Endometrial microvascular endothelial cells (primary cell): ENCODE measurements at regions not wholly inside any gene's neighbourhood (a gene's known extent, or its start where the extent isn't known, plus 50 kb on each side); places are given as distances from the start of the nearest gene placed in this dataset.
"Not testable (repeated sequence)": the region's sequence is repeated elsewhere in the genome, so short reads cannot be mapped to it uniquely, and the experiment has no call there.

Experiments used
- in situ Hi-C: cut with HindIII; loops from 2 replicates; pipeline ENCODE4 v1.10.0; 2017; ENCODE audit warnings: low sequenced_read_pairs, low pct_unique_long_range_greater_than_20kb; ENCODE audit errors: inconsistent ontology term

DNA sequence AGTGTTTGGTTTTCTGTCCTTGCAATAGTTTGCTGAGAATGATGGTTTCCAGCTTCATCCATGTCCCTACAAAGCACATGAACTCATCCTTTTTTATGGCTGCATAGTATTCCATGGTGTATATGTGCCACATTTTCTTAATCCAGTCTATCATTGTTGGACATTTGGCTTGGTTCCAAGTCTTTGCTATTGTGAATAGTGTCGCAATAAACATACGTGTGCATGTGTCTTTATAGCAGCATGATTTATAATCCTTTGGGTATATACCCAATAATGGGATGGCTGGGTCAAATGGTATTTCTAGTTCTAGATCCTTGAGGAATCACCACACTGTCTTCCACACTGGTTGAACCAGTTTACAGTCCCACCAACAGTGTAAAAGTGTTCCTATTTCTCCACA lies 269.8 kb upstream of the DCN start:
- in situ Hi-C loops: not testable (repeated sequence)

DNA sequence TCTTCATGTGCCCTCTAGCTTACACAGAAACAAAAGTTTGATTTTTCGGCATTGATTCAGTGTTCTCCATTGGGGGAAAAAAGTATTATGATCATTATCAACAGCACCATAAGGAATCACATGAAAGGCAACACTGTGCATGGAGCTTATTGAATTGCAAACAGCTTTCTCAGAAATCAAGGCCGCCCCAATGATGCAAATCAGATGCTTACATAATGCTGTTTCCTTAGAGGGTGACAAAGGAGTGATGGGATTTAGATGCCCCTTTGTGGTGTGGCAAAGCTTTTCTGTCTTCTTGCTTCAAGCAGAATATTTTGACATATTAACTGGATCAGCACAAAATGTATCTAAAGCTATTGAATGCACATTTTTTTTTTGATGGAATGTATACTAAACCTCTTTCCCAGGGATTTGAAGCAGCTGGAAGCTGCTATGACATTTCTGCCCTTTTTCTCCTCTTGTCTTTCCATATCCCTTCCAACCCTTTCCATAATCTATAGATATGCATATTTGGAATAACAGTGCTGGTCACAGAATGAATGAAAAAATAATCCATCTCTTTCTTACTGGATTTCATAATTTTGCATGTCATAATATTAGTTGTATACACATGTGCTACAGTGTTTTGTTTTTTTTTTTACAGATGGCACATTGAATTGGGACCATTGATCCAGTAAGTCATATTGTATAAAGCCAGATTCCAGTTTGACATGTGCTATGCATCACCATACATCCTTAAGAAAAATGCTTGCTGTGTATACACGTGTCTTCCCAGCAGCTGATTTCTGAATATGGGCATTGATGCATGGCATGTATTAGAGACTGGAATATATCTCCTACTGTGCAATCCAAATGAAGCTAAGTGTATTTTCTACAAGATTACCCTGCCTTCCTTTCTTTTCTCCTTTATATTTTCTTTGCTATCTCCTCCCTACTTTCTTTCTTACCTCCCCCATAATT lies 259.7 kb upstream of the DCN start:
- in situ Hi-C loops: no loop called here

DNA sequence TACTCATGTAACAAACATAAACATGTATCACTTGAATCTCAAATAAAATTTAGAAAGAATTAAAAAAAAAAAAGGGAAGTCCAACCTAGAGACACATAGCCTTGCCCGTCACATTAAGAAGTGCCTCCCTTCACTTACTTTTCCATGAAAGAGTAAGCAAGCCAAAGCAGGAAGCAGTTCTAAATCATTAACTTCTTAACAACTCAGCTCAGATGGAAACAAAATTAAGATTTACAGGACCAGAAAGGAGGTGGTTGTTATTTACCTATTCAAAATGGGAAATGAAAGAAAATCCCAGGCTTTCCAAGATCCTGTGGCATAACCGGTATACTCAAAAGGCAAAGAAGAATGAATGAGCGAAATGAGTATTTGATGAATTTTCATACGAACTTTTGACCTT lies 258.6 kb upstream of the DCN start:
- in situ Hi-C loops: no loop called here

DNA sequence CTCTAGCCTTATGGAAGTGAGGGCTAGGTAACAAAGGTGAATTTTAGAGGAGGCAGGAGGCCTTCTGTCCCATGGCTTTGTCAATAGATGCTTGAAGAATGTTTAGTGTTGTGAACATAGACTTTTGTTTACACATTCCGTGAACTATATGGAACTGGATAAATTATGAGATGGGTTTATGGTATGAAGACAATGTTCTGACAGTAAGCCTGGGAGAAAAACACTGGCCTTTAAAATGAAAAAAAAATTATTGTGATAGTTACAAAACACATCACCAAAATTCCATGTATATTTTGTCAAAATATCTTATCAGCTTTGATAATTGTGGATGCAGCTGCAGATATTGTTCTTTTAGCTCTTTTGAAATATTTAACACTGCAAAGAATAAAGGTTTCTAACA lies 251.5 kb upstream of the DCN start:
- in situ Hi-C loops: no loop called here

DNA sequence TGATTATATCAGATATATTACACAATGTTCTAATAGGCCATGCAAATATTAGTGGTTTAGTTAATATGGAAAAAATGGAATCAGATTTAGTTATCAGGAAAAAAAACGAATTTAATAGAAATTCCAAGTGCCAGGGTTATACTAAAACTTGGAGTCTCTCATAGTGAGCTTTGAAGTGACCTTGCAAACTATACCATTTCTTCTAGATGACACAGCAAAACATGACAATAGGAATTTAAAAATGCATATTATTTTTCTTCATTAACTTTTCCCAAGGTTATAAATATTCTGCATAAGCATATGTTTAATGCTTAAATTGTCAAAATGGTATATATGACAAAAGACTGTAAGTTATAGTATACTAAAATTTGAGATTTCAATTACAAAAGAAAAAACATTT lies 250.1 kb upstream of the DCN start:
- in situ Hi-C loops: no loop called here

DNA sequence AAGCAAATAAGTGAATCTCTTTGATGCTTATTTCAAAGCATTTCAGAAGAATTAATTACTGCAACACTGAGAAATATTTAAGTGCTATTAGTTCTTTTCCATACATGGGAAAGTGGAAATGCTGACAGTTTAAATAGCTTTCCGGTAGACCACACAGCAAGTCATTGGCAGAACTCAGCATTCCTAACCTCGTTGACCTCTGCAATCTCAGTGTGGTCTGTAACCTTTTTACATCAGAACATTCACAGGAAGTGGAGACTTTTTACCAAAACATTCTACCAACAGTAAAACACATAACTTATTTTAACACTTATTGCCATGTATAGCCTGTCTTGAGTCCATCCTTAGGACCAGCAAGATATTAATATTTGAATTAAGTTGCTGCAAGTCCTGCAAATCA lies 249.5 kb upstream of the DCN start:
- in situ Hi-C loops: no loop called here

DNA sequence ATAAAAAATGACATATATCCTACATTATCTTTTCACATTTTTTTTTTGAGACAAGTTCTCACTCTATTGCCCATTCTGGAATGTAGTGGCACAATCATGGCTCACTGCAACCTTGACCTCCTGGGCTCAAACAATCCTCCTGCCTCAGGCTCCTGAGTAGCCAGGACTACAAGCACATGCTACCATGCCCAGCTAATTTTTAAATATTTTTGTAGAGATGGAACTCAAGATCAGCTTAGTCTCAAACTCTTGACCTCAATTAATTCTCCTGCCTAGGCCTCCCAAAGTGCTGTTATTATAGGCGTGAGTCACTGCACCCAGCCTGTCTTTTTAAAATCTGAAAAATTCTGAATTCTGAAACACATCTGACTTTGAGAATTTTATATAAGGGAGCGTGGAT lies 241.9 kb upstream of the DCN start:
- in situ Hi-C loops: no loop called here

DNA sequence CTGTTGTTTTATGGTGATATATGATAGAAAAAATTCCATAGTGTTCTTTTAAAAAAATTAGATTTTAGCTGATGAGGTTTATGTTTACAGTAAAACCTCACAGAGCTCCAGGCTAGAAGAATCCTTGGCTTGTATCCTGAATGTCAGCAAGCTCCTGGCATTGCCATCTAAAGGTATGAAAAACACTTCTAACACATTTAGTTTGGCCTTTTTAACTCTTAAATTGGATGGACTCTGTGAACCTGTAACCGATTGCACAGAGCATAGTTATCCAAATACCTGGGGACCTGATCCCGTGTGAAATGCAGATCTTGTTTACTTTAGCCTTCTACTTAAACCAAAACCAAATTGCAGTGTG lies 241.1 kb upstream of the DCN start:
- in situ Hi-C loops: no loop called here

DNA sequence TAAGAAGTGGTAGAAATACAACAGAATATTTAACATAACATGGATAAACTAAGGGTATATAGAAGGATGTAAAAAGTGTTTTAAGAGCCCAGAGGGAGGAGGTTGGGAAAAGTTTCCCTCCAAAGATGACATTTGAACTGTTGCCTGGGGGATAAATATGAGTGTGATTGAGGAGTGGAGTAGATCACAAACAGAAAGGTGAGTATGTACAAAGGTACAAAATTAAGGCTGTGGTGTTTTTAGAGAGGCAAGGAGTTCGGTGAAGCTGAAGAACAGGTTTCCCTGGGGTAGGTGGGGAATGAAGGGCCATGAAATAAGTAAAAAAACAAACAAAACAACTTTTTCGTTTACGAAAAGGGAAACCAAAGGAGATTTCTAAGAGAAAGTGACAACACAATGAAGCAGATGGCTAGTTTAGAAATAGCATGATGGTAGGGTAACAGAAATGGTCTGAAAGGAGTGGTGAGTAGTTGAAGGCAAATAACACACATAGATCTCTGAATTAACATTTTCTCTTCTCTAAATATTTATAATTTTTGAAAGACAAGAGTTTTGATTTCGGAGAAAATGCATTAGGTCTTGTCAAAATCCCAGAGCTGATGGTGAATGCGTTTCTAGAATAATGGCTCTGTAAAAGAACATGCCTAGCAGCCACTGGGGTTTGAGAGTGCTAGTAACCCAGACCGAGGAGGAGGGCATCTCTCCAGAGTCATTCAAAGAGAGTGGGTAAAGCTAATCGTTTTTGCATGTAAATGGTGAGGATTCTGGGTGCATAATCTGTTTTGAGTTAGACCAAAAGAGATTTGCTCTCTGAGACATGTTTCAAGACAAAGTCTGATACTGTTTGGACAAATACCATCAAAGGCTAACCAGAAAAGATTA lies 240.4 kb upstream of the DCN start:
- in situ Hi-C loops: no loop called here

DNA sequence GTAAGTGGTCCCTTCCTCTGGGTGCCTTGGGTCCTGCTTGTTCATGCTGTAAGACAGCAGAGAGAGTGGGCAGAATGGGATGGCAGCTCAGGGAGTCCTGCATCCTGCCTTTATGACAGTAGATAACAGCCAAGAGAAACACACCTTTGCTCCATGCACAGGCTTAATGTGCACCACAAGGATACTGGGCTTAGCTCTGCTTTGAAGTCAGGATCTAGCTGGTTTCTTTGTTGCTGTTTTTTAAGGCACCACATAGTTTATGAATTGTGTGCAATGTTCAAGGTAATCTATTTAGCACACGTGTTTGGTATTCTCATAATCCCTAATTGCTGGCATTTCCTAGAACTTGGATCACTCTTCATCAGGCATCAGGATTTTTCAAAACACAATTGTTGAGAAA lies 239.5 kb upstream of the DCN start:
- in situ Hi-C loops: no loop called here

DNA sequence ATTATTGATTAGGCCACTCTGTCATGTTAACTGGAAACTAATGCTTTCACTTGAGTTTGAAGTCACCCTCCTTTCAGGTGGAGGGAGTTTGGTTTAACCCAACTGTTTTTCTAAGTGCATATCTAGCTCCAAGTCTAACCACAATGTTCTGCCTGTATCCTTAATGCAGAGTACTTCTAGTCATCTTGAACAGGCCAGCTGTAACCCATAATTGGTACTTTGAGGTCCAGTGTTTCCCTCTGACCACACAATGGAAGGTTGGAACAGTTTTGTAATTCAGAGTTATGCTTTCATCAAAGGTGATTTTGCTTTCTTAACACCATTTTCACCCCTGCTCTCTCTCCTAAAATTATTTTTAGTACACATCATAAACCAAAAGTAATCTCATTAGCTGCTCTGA lies 237.2 kb upstream of the DCN start:
- in situ Hi-C loops: no loop called here

DNA sequence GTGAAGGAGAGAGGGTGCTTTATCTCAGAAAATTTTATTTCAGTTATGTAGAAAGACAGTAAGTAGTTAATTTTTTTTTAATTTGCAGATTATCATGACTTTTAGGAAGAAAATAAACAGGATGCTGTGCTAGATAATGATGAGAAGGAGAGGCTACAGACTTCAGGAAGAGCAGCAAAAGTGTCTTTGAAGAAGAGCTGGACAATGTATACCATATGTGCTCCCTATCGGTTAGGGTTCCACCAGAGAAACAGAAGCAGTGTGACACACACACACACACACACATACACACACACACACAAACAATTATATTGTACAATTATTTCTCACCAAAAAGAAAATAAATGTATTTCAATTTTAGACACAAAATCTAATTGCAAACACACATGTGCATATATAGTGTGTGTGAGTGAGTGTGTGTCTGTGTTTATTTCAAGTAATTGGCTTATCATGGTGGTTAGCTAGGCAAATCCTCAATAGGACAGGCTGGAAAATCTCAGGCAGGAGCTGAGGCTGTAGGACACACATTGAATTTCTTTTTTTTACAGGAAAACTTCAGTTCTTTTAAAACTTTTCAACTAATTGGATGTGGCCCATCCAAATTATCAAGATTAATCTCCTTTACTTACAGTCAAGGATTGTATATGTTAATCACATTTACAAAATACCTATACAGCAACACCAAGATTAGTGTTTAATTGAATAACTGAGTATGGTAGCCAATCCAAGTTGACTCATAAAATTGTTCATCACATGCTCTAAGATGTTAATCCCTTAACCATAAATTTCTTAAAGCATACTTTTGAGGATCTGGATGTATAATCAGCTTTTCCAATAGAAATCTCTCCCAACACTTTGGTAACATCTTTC lies 235.8 kb upstream of the DCN start:
- in situ Hi-C loops: no loop called here

DNA sequence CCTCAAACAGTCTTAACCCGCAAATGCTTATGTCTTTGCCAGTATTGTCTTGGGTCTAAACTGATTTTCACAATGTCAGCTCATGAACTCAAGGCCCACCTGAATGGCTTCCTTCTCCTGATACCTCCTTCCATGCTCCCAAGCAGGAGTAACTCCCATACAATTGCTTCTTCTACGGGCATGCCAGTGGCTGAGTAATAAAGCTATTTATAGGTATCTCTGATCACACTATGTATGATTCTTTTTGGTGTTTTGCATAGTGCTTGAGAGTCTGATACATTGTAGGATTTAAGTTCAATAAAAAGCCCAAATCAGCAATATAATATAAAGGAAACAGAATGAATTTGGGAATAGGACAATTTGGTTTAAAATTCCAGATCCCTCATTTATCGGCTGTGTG lies 235.0 kb upstream of the DCN start:
- in situ Hi-C loops: no loop called here

DNA sequence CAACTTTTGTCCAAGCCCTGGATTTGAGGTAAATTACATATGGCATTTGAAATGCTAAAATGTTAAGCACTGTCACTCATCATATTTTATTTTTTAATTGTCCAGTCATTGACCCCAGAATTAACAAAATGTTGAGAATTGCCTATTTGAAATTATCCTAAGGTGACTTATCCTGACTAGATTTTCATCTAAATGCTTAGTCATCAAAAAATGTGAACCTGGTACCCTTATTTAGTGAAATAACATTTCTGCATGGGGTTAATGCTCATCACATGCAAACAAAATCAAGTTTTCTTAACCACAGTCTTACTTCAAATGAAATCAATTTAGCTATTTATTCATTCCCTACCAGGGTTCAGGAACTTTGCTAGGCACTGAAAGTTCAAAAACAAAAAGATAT lies 232.0 kb upstream of the DCN start:
- in situ Hi-C loops: no loop called here

DNA sequence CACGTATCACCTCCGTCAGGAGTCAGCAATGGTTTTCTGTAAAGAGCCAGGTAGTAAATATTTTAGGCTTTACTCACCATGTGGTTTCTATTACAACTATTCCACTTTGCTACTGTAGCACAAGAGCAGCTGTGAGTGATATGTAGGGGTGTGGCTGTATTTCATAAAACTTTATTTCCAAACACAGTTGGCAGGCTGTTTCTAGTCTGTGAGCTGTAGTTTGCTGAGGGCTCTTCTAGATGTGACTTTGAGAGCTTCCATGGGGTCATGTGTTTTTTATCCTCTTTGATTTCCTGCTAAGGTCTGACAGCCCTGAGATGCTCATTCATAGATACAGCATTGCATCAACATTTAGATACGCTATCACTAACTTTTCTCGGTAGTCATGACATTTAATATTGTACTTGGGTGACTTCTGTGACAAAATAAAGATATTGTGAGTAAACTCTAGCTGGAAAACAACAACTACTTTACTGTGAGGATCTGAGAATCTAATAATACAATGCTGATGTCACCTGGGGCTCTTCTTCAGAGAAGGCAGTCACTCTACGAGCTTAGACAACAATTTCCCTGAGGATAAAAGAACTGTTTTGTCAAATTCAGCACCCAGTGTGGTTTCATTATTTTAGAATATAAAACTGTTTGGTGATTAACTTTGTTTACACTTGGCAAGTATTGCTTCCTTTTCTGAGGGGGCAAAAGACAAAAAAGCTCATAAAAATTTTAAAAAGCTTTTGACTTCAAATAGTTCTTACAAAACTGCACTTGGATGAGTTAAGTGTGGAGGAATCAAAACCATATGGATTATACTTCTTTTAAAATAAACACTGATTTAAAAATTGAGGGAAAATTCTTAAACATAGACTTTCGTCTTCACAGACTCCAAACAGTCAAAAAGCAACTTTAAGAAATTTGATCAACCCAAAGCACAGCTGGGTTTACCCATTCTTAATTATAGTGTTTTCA lies 231.2 kb upstream of the DCN start:
- in situ Hi-C loops: no loop called here

DNA sequence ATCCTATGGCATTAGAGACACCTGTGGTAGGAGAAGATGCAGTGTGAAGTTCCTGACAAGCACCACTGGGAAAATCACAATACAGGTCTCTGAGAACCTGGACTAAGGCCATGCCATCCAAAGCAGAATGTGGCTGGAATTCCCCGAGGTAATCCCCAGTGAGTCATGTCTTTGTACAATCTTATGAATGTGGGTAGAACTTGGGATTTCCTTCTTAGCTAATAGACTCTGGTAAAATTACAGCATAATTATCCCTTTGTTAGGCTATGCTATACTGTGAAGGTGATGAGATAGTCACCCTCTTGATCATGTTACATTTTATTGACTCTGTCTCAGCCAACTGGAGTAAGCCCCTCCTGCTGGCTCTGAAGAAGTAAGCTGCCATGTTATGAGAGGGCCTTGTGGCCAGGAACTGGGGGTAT lies 224.3 kb upstream of the DCN start:
- in situ Hi-C loops: no loop called here

DNA sequence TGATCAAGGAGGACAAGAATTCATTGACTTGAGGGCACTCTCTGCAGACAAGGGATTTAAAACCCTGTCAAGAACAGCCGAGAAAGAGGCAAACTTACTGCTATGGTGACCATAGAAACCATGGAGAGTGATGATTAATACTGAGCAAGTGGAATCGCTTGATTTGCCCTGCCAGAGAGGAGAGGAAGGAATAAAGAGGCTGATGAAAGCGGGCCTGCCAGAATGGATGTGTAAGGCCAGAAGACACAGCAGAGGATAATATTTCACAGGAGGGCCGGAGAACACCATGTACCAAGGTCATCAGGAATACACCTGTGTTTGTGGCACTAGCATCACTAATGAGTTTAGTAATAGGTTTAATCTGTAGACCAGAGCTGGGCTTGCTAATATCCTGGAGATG lies 221.8 kb upstream of the DCN start:
- in situ Hi-C loops: no loop called here

DNA sequence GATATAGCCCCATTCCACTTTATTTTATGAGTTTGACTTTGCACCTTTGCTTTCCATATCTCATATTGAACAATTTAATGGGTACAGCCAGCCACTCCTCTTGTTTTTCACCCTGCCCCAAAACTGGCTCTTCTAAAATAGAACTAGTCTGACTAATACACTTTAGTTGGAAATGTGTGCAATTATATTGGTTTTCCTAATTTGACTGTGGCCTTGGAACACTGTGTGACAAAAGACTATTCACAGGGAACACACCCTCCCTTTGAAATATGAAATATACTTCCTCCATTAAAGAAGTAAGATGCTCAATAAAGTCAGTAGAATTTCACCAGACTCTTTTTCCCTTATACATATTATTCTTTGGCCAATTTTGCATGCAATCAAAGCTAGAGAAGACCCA lies 218.6 kb upstream of the DCN start:
- in situ Hi-C loops: no loop called here
